GM19035 (cell line): ENCODE measurements at regions not wholly inside any gene's neighbourhood (a gene's known extent, or its start where the extent isn't known, plus 50 kb on each side); places are given as distances from the start of the nearest gene placed in this dataset.
"Not testable (repeated sequence)": the region's sequence is repeated elsewhere in the genome, so short reads cannot be mapped to it uniquely, and the experiment has no call there.

Experiments used
- ATAC-seq: cut with Tn5 transposase; IDR thresholded peaks from one replicate; pipeline ENCODE4 v1.9.1; 2021; ENCODE audit not compliant: unreplicated experiment

DNA sequence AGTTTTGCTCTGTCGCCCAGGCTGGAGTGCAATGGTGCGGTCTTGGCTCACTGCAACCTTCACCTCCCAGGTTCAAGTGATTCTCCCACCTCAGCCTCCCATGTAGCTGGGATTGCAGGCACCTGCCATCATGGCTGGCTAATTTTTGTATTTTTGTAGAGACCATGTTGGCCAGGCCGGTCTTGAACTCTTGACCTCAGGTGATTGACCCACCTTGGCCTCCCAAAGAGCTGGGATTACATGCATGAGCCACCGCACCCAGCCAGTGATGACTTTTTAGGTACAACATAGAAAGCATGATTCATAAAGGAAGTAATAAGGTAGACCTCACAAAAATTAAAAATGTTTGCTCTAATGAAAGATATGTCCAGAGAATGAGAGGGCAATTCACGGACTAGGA is 1119.1 kb downstream of the SUCLG1 start:
- ATAC-seq, result not testable (repeated sequence)

DNA sequence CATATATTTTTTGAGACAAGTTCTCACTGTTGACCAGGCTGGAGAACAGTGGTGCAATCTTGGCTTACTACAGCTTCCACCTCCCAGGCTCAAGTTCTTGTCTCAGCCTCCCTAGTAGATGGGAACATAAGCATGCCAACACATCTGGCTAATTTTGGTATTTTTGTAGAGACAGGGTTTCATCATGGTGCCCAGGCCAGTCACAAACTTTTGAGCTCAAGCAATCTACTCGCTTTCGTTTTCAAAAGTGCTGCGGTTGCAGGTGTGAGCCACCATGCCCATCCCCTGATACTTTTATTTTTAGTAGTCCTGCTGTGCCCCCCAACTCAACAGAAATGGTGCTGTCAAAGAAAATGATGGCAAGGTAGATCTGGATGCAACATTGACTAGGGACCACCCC is 1127.3 kb downstream of the SUCLG1 start:
- no peak for ATAC-seq

DNA sequence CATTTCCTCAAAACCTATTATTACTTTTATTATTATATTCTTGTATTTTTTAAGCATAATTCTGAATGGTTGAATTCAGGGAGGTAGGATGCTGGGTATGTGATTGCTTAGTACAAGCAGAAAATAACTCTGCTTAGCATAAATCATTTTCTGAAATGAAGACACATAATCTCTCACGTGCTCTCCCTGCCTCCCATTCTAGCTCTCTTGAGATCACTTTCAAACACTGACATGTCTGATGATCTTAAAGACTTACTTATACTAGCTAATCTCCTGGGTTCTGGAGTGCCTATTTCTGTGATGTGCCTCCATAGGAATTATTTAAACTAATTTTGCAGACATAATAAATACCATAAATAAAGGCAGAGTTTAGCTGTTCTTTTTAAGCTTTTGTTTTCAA is 1136.0 kb downstream of the SUCLG1 start:
- ATAC-seq, result no peak

DNA sequence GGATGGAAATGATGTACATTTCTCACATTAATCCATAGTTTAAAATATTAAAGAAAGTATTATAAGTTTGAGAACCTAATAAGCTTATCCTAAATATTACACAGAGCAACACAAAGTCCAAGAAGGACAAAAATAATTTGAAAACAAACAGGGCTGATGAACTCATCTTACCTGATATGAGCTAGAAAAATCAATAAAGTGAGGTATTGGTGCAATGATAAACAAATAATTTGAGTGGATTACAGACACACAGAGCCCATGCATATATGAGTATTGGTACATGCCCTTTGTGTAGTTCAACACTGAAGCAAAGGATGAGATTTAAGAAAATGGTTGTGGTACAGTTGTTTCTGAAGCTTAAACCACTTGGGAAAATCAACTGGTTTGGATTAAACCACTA is 1139.0 kb downstream of the SUCLG1 start:
- ATAC-seq, result no peak

DNA sequence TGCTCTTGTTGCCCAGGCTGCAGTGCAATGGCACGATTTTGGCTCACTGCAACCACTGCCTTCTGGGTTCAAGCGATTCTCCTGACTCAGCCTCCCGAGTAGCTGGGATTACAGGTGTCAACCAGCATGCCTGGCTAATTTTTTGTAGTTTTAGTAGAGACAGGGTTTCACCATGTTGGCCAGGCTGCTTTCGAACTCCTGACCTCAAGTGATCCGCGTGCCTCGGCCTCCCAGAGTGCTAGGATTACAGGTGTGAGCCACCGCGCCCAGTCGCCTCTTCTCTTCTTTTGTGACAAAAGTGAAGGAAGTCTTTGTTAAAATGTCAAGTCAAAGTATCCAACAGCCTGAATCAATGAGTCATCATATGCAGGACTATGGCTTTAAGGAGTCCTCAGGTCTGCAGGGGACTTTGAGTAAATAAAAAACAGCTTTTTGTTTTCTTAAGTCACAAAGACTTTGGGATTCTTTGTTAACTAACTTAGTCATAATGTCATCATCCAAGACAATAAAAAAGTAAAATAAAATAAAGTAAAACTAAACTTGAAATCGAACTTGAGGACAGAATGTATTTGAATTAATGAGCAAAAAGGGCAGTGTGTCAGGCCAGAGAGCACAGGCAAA is 1153.2 kb downstream of the SUCLG1 start:
- no peak for ATAC-seq

DNA sequence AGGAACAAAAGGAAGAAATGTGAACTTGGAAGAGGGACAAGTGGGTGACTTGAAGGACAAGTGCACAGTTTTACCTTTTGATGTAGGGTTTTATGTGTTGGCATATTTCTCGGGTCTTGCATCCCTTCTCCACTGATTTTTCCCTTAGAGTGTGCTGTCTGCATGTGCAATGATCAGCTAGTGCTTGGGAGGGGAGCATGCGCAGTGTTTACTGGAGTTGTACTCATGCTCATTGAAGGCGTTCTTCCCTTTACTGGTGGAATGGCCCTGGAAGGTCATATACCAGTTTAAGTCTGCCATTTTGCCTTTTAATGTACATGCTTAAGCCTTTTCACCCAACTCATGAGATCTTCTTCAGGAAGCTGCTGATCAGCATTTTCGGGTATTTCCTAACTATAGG is 1168.0 kb downstream of the SUCLG1 start:
- no peak for ATAC-seq

DNA sequence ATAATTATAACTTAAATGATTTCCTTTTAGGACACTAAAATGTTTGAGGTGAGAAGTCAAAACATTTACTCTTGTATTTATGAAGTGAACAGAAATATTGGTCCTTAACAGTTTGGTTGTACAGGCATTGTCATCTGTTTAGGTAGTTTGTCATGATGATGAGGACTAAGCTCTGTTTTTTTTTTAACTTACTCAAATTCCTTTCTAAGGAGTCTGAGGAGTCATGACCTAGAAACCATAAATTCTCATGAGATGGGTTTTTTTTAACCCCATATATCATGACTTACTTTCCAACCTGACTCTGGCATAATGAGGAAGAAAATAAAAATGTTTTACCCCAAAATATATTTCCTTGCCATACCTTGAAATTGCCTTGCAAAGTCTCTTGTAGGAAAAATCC is 1176.2 kb downstream of the SUCLG1 start:
- no peak for ATAC-seq

DNA sequence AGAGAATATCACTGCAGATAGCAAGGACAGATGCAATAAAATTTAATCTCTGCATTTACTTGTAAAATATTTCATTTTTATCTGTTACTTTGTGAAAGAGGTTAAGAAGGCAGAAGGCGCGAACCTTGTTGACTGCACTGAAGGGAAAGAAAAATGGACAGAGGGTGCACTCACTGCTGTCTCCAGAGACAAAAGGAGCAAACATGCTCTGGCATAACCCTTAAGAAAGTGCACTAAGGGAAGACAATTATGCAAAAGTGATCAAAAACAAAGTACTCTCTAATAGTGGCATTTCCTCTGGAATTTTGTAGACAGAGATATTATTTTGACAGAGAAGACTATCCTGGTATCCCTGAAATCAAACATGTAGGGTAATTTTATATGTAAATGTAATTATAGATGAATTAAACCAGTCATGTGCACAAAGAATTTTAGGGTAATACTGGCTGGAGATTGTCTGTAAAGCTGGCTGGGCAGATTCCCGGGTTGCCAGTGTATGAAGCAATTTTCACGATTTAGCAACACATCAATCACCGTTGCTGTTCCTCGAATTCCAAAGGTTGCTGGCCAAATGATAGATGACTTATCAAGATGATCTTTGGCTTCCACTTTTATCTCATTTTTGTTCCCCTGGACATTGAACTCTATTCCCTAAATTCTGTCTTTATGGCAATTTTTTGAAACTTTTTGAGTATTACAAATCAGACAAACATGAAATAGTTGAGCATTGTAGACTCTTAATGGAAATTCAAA is 1176.9 kb downstream of the SUCLG1 start:
- ATAC-seq, result no peak

DNA sequence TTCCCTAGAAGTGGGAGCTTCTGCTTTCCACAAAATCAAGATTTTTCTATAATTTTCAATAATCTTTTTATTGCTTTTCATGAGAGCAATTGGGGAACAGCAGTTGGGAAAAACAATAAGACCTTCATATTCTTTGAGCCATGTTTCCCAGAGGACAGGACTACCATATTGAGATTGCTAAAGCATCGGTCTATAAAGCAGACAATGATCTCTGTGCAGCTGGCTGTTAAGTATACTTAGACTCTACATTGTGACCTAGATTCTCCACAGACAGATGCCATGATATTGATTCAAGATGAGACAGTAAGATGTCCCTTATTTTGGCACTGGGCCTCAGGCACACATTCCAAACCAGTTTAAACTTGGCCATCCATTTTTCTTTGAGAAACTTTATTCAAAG is 1178.7 kb downstream of the SUCLG1 start:
- no peak for ATAC-seq

DNA sequence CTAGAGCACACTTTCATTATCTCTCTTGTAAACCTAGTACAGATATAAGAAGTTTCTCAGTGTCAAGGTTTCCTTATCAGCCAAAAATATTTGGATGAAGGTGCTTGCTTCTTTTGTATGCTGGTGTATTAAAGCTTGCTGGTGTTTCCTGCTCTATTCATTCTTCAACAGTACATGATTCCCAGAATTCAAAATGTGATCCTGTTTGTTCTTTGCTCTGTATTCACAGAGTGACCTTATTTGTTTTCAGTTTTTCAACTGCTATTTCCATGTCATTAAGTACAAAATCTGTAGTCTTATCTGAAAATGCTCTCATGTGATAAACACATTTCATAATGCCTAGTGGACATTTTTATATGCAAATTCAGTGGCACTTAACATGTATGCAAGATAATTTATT is 1185.8 kb downstream of the SUCLG1 start:
- ATAC-seq, result no peak

DNA sequence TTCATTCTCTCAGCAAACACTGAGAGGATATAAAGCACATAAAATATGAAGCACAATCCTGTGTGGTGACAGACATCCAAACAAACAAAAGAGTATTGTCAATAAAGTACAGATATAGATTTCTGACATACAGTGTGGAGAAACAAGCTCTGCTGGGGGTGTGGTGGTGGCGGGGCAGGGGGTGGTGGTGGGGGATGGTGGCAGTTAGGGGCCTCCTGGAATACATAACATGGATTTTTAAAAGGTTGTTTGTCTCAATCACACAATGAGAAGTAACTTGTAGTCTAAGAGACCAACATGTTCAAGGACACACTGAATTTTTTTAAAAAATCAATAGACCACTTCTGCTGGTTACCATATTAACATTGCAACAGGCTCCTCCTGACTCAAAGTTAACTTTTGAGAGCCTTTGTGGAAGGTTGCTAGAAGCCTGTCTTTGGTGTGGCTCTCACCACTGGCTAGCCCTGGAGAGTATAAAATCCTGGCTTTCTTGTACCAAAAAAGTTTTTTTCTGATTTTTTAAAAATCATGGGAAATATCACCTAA is 1197.4 kb downstream of the SUCLG1 start:
- no peak for ATAC-seq

DNA sequence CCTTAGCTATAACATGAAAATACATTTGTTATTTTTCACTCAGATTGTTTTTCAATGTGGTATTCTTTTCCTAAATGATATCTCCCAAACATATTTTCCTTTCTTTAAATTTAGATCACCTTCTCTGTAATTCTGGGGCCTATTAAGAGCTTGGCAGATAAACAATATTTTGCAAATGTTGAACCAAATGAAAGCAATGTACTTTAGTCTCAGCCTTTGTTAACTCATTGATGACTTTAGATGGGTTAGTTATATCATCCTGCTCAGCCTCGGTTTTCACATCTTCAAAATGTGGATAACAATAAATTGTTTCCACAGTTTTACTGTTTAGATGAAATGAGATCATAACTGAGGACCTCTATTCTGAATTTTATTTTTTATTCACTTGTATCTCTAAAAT is 1205.2 kb downstream of the SUCLG1 start:
- no peak for ATAC-seq

DNA sequence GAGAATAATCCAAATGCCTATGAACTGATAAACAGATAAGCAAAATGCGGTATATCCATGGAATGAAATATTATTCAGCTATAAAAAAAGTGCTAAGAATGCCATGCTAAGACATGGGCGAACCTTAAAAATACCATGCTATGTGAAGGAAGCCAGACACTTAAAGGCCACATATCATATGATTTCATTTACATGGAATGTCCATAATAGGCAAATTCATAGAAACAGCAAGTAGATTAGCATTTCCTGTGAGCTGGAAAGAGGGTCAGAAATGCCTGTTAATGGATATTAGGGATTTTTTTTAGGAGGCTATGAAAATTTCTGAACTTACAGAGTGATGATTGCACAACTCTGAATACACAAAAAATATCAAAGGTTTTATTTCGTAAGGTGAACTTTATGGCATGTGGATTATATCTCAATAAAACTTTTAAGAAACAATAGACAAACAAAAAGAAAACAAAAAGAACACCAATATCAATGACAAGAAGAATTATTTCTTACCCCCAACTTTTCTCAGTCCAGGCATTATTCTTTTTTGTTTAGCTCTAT is 1207.7 kb downstream of the SUCLG1 start:
- ATAC-seq, result no peak

DNA sequence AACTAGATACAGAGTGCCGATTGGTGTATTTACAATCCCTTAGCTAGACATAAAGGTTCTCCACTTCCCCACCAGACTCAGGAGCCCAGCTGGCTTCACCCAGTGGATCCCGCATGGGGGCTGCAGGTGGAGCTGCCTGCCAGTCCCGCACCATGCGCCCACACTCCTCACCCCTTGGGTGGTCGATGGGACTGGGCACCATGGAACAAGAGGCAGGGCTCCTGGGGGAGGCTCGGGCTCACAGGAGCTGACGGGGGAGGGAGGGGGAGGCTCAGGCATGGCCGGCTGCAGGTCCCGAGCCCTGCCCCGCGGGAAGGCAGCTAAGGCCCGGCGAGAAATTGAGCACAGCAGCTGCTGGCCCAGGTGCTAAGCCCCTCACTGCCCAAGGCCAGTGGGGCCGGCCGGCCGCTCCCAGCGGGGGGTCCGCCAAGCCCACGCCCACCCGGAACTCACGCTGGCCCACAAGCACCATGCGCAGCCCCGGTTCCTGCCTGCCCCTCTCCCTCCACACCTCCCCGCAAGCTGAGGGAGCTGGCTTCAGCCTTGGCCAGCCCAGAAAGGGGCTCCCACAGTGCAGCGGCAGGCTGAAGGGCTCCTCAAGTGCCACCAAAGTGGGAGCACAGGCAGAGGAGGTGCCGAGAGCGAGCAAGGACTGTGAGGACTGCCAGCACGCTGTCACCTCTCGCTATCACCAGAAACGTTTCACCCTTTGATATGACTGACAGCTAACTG is 1213.1 kb downstream of the SUCLG1 start:
- not testable (repeated sequence) for ATAC-seq

DNA sequence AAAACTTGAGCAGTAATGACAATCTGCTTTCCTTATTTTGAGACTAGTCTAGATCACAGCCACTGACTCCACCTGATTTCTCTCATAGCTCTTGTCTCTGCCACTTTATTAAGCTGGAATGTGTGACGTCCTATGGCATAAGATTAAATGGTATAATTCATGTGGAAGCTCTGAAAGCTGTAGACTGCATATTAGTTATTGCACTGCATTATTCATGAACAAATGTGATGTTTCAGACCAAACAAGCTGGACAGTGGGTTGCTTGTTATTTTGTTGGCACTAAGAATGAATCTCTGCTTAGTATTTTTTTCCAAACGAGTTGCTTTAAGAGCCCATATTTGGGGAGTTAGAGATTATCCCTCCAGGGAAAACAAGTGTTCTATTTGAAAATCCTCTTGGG is 1218.5 kb downstream of the SUCLG1 start:
- no peak for ATAC-seq

DNA sequence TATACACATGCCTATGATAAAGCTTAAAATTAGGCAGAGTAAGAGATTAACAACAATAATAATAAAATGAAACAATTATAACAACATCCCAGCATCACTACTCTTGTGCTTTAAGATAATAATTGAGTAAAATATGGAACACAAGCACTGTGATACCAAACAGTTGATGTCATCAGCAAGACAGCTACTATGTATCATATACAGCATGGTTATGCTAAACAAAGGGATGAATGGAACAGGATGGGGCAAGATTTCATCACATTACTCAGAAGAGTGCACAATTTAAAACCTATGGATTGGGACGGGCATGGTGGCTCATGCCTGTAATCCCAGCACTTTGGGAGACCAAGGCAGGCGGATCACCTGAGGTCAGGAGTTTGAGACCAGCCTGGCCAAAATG is 1221.0 kb downstream of the SUCLG1 start:
- no peak for ATAC-seq

DNA sequence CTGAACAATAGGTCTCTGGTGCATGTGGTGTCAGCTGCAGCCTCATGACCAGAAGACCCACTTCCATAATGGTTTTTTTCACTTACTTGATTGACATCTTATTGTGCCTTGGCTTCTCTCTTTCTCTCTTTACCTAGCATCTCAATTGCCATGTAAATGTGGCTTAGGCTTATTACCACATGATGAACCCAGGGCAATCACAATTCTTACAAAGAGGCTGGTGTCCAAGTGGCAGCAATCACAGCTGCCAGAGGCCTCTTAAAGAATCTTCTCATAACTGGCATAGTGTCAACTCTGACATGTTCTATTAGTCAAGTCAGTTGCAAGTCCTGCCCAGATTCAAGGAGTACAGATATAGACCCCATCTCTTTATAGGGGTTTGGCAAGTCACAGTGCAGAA is 1224.8 kb downstream of the SUCLG1 start:
- ATAC-seq, result no peak

DNA sequence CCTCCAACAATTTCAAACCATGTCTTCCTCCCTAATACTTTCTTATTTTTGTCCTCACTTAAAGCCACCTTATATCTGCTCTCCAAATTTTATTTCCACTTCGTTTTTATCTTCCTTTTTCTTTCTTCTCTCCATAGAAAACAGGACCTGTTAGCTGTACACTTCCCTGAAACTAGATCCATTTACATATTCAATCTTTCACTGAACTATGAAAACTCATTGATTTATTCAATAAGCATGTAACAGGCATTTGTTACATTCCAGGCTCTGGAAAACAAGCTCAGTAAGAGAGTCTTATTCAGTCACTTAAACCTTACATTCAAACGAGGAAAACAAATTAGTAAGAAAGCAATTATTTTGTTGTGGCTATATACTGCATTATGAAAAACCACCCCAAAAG is 1225.3 kb downstream of the SUCLG1 start:
- no peak for ATAC-seq

DNA sequence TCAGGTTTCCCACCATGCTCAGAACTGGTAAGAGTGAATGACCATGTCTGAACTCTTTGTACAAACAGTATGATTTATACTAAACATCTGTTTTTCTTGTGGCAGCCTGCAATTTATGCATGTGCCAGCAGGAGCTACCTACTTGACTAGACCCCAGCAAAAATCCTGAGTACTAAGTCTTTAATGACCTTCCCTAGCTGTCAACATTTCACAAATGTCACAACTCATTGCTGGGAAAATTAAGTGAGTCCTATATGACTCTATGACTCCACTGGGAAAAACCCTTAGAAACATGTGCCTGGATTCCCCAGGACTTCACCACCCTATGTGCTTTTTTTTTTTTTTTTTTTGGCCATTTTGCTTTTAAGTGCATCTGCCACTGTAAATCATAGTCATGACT is 1225.8 kb downstream of the SUCLG1 start:
- ATAC-seq, result no peak

DNA sequence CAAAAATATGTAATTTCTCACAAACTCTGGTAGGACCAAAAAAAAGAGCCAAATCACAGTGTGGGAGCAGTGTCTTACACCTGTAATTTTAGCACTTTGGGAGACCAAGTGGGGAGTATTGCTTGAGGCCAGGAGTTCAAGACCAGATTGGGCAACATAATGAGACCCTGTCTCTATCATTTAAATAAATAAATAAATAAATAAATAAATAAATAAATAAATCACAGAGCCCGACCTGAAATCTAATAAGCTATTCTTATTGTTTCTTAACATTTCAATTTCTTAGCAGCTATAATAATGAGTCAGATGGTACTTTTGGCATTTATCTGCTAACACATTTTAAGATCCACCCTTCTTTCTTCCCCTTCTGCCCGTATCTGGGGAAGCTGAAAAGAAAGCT is 1229.6 kb downstream of the SUCLG1 start:
- ATAC-seq, result no peak

DNA sequence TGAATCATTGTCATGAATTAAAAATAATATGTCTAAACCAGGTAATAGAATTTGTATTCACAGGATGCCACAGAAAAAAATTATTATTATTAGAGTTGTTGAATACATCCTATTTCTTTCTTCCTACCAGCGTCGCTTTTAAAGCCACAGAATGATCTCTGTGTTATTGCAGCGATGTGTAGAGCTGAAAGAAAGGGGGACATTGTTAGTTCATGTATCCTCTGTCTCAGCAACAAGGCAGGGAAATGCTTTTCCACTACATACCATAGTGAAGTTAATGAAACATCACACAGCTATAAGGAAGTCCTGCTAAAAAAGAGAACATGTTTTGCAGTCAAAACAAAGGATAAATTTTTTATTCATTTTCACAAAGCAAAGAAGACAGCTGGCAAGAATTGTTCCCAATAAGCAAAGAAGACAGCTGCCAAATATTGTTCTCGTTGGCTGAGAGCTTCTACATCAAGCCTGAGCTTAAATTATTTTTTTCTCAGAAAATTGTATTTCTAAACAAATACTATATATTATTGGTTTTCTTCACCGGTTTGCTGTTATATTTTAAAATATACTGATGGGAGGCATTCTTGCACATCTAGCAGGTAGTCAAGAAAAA is 1234.4 kb downstream of the SUCLG1 start:
- ATAC-seq, result no peak
